HCT116 (cell line): ENCODE measurements at regions not wholly inside any gene's neighbourhood (a gene's known extent, or its start where the extent isn't known, plus 50 kb on each side); places are given as distances from the start of the nearest gene placed in this dataset.

Source experiments
- EZH2 ChIP-seq: fragments of 200-600 bp; sonication (generic); IDR thresholded peaks from 2 replicates; pipeline ENCODE4 v1.6.1; 2017; ENCODE audit warnings: antibody characterized with exemption, mixed run types
- TF ChIP-seq, protein P1 (sequence below): IDR thresholded peaks from 2 replicates; pipeline ENCODE4 v1.6.1; 2012
- TF ChIP-seq, protein P2 (sequence below), 3 experiments: fragments of 200-600 bp in 1 of 3; sonication (generic) in 1 of 3; IDR thresholded peaks in 2 of 3; conservative IDR thresholded peaks in 1 of 3; 2 replicates each; pipeline ENCODE4 v1.5.1; 2012 to 2017; ENCODE audit warnings: low read depth in 2 of 3, low read length in 2 of 3, antibody characterized with exemption in 1 of 3, borderline replicate concordance in 1 of 3, control low read depth in 1 of 3, mild to moderate bottlenecking in 1 of 3, mixed read lengths in 1 of 3, mixed run types in 1 of 3, moderate library complexity in 1 of 3; ENCODE audit not compliant: insufficient read depth in 1 of 3

DNA sequence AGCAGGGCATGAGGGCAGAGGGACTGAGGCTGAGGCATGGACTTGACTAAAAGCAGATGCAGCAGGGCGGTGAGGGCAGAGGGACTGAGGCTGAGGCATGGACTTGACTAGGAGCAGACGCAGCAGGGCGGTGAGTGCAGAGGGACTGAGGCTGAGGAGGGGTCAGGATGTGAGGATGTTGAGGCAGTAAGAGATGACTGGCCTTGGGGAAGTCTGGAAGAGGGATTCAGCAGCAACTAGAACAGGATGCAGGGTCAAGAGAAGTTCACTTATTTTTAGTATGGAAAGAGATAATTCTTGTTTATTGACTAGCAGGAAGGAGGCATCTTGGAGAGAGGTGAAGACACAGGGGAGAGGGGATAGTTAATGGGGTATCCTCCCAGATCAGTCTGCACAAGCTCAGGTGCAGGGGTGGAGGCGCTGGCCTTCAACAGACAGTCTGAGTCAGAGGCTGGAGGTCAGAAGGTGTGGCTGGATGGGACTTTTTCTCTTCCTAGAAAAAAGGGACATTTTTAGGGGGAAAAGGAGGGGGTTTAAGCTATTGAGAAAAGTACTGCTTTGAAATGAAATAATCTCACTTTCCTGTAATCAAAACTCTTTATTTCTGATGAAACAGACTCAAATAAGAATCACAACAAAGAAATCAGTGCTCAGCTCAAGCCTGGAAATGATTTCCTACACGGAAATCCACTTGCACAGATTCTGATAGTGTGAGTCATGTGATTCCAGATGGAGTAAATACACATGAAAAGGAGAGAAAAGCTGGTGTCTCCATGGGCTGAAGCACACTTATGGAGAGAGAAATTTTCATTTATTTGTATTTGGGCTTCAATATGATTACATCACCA is 130.9 kb downstream of the PALM2AKAP2 start:
- TF ChIP-seq, protein P1, sequence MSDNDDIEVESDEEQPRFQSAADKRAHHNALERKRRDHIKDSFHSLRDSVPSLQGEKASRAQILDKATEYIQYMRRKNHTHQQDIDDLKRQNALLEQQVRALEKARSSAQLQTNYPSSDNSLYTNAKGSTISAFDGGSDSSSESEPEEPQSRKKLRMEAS = peak; percentile 62
- TF ChIP-seq, protein P2, sequence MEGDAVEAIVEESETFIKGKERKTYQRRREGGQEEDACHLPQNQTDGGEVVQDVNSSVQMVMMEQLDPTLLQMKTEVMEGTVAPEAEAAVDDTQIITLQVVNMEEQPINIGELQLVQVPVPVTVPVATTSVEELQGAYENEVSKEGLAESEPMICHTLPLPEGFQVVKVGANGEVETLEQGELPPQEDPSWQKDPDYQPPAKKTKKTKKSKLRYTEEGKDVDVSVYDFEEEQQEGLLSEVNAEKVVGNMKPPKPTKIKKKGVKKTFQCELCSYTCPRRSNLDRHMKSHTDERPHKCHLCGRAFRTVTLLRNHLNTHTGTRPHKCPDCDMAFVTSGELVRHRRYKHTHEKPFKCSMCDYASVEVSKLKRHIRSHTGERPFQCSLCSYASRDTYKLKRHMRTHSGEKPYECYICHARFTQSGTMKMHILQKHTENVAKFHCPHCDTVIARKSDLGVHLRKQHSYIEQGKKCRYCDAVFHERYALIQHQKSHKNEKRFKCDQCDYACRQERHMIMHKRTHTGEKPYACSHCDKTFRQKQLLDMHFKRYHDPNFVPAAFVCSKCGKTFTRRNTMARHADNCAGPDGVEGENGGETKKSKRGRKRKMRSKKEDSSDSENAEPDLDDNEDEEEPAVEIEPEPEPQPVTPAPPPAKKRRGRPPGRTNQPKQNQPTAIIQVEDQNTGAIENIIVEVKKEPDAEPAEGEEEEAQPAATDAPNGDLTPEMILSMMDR (IDR thresholded peaks at IDR 0.05 in 2 of 3, conservative IDR thresholded peaks at IDR 0.05 in 1 of 3; ENCODE audit: borderline replicate concordance in 1 of 3, insufficient read depth in 1 of 3, low read depth in 2 of 3, low read length in 2 of 3) = no peak
- TF ChIP-seq EZH2 = no peak
